MCF 10A (cell line): ENCODE measurements at regions not wholly inside any gene's neighbourhood (a gene's known extent, or its start where the extent isn't known, plus 50 kb on each side); places are given as distances from the start of the nearest gene placed in this dataset.
"Not testable (repeated sequence)": the region's sequence is repeated elsewhere in the genome, so short reads cannot be mapped to it uniquely, and the experiment has no call there.

Experiments
- BruUV-seq: library from RNA; stranded (reverse); fragments of 400-500 nt; replicated peaks from 2 replicates; lab custom pipeline; 2021; lab: Mats Ljungman, UMichigan
- CTCF ChIA-PET: fragments of 300-600 bp; sonication (Branson Sonifier 250); formaldehyde crosslinking; extraction: SDS; loops from one replicate; lab custom pipeline; 2021; ENCODE audit warnings: antibody characterized with exemption, inconsistent platforms; lab: Yijun Ruan, JAX
- POLR2A ChIA-PET: fragments of 300-600, 350-650 bp; sonication (Branson Sonifier 250); formaldehyde crosslinking; extraction: SDS; loops from one replicate; lab custom pipeline; 2020; ENCODE audit warnings: antibody characterized with exemption, inconsistent platforms; lab: Yijun Ruan, JAX
- DNase-seq: peaks from one replicate; pipeline ENCODE4 v3.0.0-alpha.2; 2018; ENCODE audit not compliant: unreplicated experiment
- H3K27ac Mint-ChIP-seq: one replicate; pipeline ENCODE4 v1.8.0; 2022; ENCODE audit warnings: mild to moderate bottlenecking, low read depth, mixed read lengths; ENCODE audit not compliant: unreplicated experiment
- H3K27me3 Mint-ChIP-seq: one replicate; pipeline ENCODE4 v1.8.0; 2022; ENCODE audit warnings: mixed read lengths; ENCODE audit not compliant: insufficient read depth, unreplicated experiment
- H3K36me3 Mint-ChIP-seq: one replicate; pipeline ENCODE4 v1.8.0; 2022; ENCODE audit warnings: mild to moderate bottlenecking, moderate library complexity, mixed read lengths; ENCODE audit not compliant: insufficient read depth, unreplicated experiment
- H3K4me1 Mint-ChIP-seq: one replicate; pipeline ENCODE4 v1.8.0; 2022; ENCODE audit warnings: mixed read lengths; ENCODE audit not compliant: insufficient read depth, unreplicated experiment
- H3K4me3 Mint-ChIP-seq: one replicate; pipeline ENCODE4 v1.8.0; 2022; ENCODE audit warnings: mild to moderate bottlenecking, moderate library complexity, mixed read lengths; ENCODE audit not compliant: unreplicated experiment
- H3K9me3 Mint-ChIP-seq: one replicate; pipeline ENCODE4 v1.8.0; 2022; ENCODE audit warnings: mixed read lengths; ENCODE audit not compliant: unreplicated experiment
- intact Hi-C: fragments of 100-400 bp; cut with micrococcal nuclease; formaldehyde crosslinking; loops from 2 replicates; pipeline ENCODE4 v1.14.1; 2022
- TF ChIP-seq, protein P1 (sequence below): fragments of 200-600 bp; IDR thresholded peaks from one replicate; pipeline ENCODE4 v1.8.0; 2022; ENCODE audit warnings: antibody characterized with exemption, mild to moderate bottlenecking; ENCODE audit not compliant: unreplicated experiment

DNA sequence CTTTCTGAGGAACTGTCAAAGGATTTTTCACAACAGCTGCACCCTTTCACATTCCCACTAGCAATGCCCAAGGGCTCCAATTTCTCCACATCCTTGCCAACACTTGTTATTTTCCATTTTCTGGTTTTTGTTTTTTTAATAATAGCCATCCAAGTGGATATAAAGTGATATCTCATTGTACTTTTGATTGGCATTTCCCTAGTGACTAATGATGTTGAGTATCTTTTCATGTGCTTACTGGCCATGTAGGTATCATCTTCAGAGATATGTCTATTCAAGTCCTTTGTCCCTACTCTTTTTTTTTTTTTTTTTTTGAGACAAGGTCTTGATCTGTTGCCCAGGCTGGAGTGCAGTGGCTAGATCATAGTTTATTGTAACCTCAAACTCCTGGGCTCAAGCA is 115.8 kb upstream of the HAND1 start:
- H3K4me3 Mint-ChIP-seq = no peak overlapping the region
- no peak for DNase-seq
- TF ChIP-seq, protein P1, sequence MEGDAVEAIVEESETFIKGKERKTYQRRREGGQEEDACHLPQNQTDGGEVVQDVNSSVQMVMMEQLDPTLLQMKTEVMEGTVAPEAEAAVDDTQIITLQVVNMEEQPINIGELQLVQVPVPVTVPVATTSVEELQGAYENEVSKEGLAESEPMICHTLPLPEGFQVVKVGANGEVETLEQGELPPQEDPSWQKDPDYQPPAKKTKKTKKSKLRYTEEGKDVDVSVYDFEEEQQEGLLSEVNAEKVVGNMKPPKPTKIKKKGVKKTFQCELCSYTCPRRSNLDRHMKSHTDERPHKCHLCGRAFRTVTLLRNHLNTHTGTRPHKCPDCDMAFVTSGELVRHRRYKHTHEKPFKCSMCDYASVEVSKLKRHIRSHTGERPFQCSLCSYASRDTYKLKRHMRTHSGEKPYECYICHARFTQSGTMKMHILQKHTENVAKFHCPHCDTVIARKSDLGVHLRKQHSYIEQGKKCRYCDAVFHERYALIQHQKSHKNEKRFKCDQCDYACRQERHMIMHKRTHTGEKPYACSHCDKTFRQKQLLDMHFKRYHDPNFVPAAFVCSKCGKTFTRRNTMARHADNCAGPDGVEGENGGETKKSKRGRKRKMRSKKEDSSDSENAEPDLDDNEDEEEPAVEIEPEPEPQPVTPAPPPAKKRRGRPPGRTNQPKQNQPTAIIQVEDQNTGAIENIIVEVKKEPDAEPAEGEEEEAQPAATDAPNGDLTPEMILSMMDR = no peak
- CTCF ChIA-PET = no interaction called here
- intact Hi-C loops = no loop called here
- peaks cover 8% of the 10 kb centered on the region for H3K9me3 Mint-ChIP-seq
- no peaks in the 10 kb centered on the region for H3K36me3 Mint-ChIP-seq
- POLR2A ChIA-PET = interaction anchor here (0.7 kb wide), 1 partner anchor 89 kb away, joined by 3 read pairs; no protein-coding TSS in a partner anchor
- no peak overlapping the region for H3K27ac Mint-ChIP-seq
- H3K27me3 Mint-ChIP-seq = peaks cover 14% of the 10 kb centered on the region
- no TSS peak for BruUV-seq
- H3K4me1 Mint-ChIP-seq = peaks cover 21% of the 10 kb centered on the region

DNA sequence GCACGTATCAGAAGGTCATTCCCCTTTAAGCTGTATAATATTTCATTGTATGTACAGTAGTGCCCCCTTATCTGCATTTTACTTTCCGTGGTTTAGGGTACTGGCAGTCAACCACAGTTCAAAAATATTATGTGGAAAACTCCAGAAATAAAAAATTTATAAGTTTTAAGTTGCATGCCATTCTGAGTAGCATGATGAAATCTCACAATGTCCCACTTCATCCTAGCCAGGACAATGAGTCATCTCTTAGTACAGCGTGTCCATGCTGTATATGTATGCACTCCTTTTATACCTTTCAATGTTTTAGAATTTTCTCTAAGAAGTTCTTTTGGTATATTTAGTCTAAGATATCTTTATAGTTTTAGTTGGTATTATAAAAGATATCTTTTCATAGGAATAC is 115.0 kb upstream of the HAND1 start:
- ChIA-PET CTCF (interaction anchor here (0.5 to 1.0 kb wide), 4 partner anchors 9 to 198 kb away, joined by 3 to 7 read pairs (median 4); no protein-coding TSS in a partner anchor), POLR2A (interaction anchor here (0.7 kb wide), 1 partner anchor 90 kb away, joined by 3 read pairs; no protein-coding TSS in a partner anchor)
- Mint-ChIP-seq H3K36me3 (no peaks in the 10 kb centered on the region), H3K9me3 (peaks cover 4% of the 10 kb centered on the region), H3K27me3 (peaks cover 7% of the 10 kb centered on the region), H3K4me1 (peaks cover 21% of the 10 kb centered on the region), H3K27ac (peak overlapping the region; percentile 59), H3K4me3 (no peak overlapping the region)
- intact Hi-C loops = no loop called here
- BruUV-seq = no TSS peak
- TF ChIP-seq, protein P1 = no peak
- DNase-seq = peak; percentile 80

DNA sequence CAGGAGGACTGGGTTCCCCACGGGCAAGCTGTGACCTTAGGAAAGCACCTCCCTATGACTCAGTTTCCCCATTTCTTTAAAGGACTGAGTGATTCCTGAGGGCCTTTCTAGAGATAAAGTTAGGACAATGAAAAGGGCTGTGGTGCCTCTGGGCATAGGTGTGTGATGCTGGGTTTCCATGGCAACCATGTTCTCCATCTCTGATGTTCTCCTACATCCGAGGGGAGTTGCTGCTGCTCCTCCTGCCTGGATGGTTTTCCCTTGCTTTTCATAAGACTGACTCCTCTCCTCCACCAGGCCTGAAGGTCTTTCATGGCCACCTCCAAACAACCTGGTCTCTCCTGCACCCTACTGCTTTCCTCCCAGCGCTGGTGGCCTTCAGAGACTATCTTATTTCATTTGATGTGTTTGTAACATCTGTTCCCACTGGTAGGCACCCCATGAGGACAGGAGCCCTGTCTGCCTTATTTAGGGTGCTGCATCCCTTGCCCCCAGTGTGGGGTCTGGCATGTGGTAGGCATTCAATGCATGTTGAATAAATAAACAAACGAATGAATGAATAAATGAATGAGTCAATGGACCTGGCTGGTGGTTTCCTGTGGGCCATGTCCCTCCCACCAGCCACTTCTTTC is 112.2 kb upstream of the HAND1 start:
- TF ChIP-seq, protein P1 = no peak
- H3K27me3 Mint-ChIP-seq = no peaks in the 10 kb centered on the region
- H3K36me3 Mint-ChIP-seq = no peaks in the 10 kb centered on the region
- H3K4me3 Mint-ChIP-seq = no peak overlapping the region
- intact Hi-C loops = no loop called here
- ChIA-PET POLR2A (no interaction called here), CTCF (interaction anchor here (0.5 to 5.3 kb wide), 2 partner anchors 69 to 120 kb away, joined by 4 to 36 read pairs; no protein-coding TSS in a partner anchor)
- DNase-seq = no peak
- H3K9me3 Mint-ChIP-seq = no peaks in the 10 kb centered on the region
- peaks cover 26% of the 10 kb centered on the region for H3K4me1 Mint-ChIP-seq
- no TSS peak for BruUV-seq
- no peak overlapping the region for H3K27ac Mint-ChIP-seq

DNA sequence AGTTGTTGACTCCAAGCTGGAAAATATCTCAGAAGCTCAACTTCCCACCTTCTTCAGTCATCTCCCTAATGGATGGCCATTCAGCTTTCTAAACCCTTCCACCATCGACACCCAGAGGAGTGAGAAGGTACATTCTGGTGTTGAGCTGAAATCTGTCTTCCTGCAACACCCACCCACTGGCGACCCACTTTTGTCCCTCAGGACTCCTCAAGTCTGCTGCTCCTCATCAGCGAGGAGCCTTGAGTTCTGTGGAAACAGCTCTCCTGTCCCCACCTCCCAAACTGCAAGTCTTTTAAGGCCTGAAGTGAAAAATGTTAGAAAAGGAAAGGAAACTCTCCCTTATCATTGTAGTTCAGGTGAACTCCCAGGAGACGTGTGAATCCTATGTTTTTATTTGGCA is 111.5 kb upstream of the HAND1 start:
- H3K4me3 Mint-ChIP-seq = no peak overlapping the region
- H3K9me3 Mint-ChIP-seq = no peaks in the 10 kb centered on the region
- intact Hi-C loops = no loop called here
- POLR2A ChIA-PET = no interaction called here
- BruUV-seq = no TSS peak
- TF ChIP-seq, protein P1 = no peak
- H3K4me1 Mint-ChIP-seq = peaks cover 28% of the 10 kb centered on the region
- H3K36me3 Mint-ChIP-seq = no peaks in the 10 kb centered on the region
- H3K27me3 Mint-ChIP-seq = no peaks in the 10 kb centered on the region
- H3K27ac Mint-ChIP-seq = no peak overlapping the region
- CTCF ChIA-PET = interaction anchor here (0.6 to 5.3 kb wide), 5 partner anchors 9 to 352 kb away, joined by 3 to 36 read pairs (median 5); no protein-coding TSS in a partner anchor
- DNase-seq = no peak

DNA sequence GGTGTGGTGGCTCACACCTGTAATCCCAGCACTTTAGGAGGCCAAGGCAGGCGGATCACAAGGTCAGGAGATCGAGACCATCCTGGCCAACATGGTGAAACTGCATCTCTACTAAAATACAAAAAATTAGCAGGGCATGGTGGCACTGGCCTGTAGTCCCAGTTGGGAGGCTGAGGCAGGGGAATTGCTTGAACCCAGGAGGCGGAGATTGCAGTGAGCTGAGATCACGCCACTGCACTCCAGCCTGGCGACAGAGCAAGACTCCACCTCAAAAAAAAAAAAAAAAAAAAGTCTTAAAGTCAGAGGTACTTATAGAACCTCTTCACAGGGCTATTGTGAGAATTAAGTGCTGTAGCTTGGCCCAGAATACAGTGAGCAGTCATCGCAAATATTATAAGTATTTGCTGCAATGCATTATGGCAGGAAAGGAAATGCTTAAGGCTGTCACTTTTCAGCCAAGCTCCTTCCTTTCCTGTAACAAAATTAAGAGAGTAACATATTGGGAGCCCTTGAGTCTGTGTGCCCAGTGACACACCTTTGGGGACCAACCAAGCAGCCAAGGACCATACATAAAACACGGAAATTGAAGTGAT is 110.9 kb upstream of the HAND1 start:
- H3K4me3 Mint-ChIP-seq, H3K27ac Mint-ChIP-seq, BruUV-seq, DNase-seq, H3K36me3 Mint-ChIP-seq, H3K27me3 Mint-ChIP-seq, H3K9me3 Mint-ChIP-seq, intact Hi-C loops: not testable (repeated sequence)
- ChIA-PET CTCF (interaction anchor here (0.6 to 5.3 kb wide), 6 partner anchors 8 to 353 kb away, joined by 3 to 36 read pairs (median 5); no protein-coding TSS in a partner anchor), POLR2A (interaction anchor here (0.6 kb wide), 1 partner anchor 21 kb away, joined by 3 read pairs; no protein-coding TSS in a partner anchor)
- H3K4me1 Mint-ChIP-seq = peaks cover 34% of the 10 kb centered on the region
